Fibroblast of upper back skin (primary cell): ENCODE measurements at regions not wholly inside any gene's neighbourhood (a gene's known extent, or its start where the extent isn't known, plus 50 kb on each side); places are given as distances from the start of the nearest gene placed in this dataset.

Source experiments
- DNase-seq: peaks from one replicate; pipeline ENCODE4 v3.0.0-alpha.2; 2013

DNA sequence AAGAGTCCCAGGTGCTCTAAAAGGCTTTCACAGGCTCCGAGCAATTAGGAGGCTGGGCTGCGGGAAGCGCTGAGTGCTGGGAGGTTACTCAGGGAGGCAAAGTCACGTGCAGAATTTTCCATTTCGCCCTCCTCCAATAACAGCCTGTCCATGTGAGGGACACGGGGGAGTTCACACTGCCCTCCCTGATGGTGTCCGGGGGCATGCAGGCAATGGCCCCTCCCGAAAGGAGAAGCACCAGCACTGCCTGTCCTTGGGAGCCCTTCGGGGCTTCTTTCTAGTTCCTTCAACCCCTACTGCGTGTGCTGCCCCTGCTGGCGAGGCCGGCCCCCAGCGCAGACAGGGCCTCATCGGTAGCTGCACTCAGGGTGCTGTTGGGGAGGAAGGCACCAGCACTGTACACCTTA, 63.1 kb upstream of the HPCAL1 start:
- DNase-seq, result no peak

DNA sequence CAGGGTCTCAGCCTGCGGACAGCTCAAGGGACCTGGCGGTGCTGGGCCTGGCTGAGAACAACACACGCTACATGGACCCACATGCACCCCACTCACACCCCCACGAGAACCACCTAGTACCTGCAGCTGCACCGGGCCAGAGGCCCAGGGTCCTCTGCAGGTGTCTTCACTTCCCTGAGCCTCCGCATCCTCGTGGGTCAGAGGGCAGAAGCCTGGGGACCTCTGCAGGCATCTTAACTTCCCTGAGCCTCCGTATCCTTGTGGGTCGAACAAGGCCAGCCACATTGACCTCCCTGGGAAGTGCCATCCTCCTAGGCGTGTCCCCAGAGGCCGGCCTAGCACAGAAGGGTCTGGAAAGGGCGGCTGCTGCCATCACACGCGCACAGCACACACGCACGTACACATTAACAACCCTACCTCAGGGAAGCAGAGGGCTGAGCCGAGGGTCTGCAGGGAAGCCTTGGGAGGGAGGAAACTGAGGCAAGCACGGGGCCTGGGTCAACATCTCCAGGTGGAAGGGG, 62.5 kb upstream of the HPCAL1 start:
- DNase-seq, result no peak

DNA sequence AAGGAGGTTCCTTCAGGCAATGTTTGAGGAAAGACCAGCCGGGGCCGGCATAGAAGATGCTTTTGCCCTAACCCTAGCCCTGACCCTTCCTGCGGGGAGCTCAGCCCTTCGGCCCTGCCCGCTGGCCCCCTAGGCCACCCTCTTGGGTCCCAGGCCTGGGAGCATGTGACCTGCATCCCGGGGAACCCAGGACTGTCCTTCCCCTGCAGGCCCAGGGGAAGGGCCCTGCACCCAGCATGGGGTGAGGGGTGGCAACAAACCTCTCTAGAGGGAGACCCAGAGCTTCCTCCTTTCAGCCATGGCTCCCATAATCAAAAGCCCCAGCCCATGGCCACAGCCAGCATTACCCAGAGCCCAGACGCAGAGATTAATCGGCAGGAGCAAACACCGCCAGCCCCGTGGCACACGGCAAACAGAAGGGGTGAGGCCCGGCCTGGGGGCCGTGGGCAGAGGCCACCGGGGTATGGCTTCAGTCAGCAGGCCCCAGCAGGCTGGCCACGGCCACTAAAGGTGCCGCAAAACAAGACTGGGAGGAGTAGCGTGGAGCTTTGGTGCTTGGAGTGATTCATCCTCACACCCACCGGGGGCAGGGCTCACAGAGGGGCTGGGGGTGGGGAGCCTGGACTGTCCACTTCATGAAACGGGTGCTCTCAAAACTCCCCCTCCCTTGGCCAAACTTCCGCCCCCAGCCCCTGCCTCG, 61.6 kb upstream of the HPCAL1 start:
- no peak for DNase-seq

GRCh38 chr2:10241641-10242430, 60.9 kb upstream of the HPCAL1 start:
- no peak for DNase-seq

- DNase-seq, result no peak
These were observed 60.3 kb upstream of the HPCAL1 start for GRCh38 chr2:10242451-10242850.

DNA sequence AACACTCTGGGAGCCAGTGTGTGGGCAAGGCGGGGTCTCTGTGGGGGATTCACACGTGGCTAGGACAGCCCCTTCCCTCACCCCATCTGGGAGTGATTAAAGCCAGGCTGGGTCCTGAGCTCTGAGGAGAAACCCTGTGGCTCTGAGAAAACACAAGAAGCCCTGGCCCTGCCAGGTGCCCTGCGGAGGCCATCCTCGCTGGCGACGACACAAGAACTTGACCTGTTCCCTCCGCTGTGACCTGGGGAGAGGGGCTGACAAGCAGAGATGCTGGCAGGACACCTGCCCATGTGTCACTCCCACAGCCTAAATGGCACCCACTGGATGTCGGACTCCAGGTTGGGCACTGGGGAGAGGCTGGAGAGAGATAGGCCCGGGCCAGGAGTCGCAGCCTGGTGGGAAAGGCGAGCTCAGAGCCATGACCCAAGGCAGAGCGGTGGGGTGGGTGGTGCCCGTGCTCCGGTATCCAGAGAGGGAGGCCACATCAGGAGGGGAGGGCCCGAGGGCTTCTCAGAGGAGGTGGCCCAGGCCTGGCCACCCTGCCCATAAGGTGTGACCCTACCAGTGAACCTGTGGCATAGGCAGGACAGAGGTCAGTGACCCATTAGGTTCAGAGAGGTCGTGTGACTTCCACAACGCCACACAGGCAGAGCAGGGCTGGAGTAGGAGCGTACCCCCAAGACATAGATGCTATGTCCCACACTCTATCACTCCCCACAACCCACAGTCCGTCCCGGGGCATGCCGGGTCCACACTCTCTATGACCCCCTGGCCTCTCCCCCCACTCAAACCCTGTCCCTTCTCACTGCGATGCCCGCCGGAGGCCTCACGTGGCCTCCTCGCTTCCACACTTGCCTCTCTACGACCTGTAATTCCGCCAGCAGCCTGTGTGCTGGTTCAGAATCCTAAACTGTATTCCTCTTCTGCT, 59.4 kb upstream of the HPCAL1 start:
- peak; percentile 15 for DNase-seq

DNA sequence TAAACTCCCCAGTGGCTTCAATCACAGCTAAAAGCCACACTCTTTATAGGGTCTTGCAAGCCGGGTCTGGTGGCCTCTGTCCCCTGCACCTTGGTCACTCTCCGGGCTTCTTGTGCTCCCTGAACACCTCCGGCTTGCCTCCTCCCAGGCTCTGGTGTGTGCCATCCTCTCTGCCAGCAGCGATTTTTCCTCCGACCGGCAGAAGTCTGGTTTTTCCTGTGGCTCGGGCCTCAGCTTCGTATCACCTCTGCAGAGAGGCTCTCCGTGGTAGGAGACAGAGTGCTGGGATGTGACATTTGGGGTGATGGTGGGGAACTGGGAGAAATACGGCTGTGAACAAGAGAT, 58.8 kb upstream of the HPCAL1 start:
- DNase-seq, result no peak

- DNase-seq, result no peak
These were observed 57.7 kb upstream of the HPCAL1 start for GRCh38 chr2:10245021-10245420.

- DNase-seq, result no peak
These were observed 57.0 kb upstream of the HPCAL1 start for GRCh38 chr2:10245661-10246060.

DNA sequence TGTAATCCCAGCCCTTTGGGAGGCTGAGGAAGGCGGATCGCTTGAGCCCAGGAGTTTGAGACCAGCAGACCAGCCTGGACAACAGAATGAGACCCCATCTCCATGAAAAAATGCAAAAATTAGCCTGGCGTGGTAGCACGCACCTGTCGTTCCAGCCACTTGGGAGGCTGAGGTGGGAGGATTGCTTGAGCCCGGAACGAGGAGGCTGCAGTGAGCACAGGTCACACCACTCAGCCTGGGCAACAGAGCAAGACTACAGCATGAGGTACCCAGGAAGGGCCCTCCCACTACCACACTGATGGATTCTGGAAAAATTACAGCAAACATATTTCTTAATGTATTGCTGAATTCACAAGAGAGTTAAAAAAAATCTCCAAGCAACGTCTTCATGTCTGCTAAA, 56.3 kb upstream of the HPCAL1 start:
- DNase-seq, result no peak

- no peak for DNase-seq
These were observed 55.9 kb upstream of the HPCAL1 start for GRCh38 chr2:10246831-10247230.

DNA sequence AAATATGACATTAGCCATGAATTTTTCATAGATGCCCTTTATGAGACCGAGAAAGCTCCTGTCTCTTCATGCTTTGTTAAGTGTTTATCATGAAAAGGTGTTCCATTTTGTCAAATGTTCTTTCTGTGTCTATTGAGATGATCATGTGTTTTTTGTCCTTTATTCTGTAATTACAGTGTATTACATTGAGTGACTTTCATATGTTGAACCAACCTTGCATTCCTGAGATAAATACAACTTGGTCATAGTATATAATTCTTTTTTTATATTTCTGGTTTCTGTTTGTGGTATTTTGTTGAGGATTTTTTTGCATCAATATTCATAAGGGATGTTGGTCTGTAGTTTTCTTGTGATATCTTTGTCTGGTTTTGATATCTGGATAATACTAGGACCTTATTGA, 52.9 kb upstream of the HPCAL1 start:
- DNase-seq, result no peak

DNA sequence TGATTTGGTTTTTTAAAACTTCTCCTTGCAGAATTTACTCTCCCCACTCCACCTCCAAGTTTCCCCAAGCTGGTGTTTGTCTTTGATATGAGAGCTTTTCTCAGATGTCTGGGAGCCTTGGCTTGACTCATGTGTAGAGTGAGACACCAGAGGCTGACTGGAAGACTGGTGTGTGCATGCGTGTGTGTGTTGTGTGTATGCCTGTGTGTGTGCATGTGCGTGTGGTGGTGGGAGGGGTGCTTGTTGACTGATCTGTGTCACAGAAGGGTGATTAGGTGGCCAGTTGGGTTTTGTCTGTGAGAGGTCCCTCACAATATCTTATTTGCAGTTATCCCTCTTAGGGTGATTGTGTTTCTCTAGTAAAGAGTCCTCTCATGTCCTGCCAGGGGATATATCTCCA, 50.5 kb upstream of the HPCAL1 start:
- DNase-seq, result no peak

DNA sequence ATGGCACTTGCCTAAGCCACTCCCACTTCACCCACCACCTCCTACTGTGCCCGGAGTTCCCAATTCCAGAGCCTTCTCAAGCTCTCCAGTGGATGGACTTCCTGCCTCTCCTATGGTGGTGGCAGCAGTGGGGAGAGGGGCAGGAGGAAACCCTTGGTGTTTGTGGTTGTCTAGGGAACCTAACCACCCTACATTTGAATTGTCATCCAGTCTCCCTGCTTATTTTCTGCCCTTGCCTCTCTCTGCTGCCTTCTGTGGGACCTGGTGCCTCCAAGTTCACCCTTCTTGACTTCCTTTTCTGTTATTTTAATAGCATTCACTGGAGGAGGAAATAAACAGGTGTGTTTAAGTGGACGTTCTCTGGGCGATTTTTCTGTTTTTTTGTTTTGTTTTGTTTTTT, 50.0 kb upstream of the HPCAL1 start:
- DNase-seq, result no peak
